Uterus (tissue), 2 donors: ENCODE measurements at regions not wholly inside any gene's neighbourhood (a gene's known extent, or its start where the extent isn't known, plus 50 kb on each side); places are given as distances from the start of the nearest gene placed in this dataset.

Source experiments
- POLR2A ChIP-seq, 2 donors: fragments of 450-650 bp; IDR thresholded peaks; one replicate each; pipeline ENCODE4 v1.6.1; 2016; ENCODE audit warnings: antibody characterized with exemption in 2 of 2, mild to moderate bottlenecking in 1 of 2, moderate library complexity in 1 of 2
- TF ChIP-seq, protein P1 (sequence below), 4 experiments: fragments of 200-600 bp in 2 of 4; fragments of 450-650 bp in 2 of 4; sonication (generic) in 2 of 4; IDR thresholded peaks; one replicate each; pipeline ENCODE4 v1.5.1; 2016 to 2019; ENCODE audit warnings: antibody characterized with exemption in 4 of 4, mild to moderate bottlenecking in 2 of 4, moderate library complexity in 1 of 4

DNA sequence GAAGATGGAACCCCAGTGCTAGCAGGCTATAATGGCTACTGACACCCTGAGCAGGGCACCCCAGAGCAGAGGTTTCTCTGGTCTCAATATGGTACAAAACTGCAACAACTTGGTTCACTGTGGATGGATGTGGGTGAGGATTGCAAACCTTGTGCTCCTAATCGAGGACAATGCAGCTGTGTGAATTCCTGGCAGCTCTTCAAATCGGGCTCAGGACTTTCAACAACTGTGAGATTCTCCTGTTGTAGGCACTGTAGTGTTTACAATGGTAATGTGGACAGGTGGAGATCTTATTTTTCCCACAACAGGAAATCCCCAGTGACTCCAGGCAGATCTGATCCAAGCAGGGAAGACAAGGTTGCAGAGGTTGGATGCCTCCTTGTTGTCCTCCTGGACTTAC, 101.5 kb downstream of the RCHY1 start:
- TF ChIP-seq, protein P1, sequence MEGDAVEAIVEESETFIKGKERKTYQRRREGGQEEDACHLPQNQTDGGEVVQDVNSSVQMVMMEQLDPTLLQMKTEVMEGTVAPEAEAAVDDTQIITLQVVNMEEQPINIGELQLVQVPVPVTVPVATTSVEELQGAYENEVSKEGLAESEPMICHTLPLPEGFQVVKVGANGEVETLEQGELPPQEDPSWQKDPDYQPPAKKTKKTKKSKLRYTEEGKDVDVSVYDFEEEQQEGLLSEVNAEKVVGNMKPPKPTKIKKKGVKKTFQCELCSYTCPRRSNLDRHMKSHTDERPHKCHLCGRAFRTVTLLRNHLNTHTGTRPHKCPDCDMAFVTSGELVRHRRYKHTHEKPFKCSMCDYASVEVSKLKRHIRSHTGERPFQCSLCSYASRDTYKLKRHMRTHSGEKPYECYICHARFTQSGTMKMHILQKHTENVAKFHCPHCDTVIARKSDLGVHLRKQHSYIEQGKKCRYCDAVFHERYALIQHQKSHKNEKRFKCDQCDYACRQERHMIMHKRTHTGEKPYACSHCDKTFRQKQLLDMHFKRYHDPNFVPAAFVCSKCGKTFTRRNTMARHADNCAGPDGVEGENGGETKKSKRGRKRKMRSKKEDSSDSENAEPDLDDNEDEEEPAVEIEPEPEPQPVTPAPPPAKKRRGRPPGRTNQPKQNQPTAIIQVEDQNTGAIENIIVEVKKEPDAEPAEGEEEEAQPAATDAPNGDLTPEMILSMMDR (IDR thresholded peaks at IDR 0.05), result no peak
- no peak for TF ChIP-seq POLR2A (IDR thresholded peaks at IDR 0.05)
